ENCODE measurements at regions not wholly inside any gene's neighbourhood (a gene's known extent, or its start where the extent isn't known, plus 50 kb on each side); places are given as distances from the start of the nearest gene placed in this dataset.
"Not testable (repeated sequence)": the region's sequence is repeated elsewhere in the genome, so short reads cannot be mapped to it uniquely, and the experiment has no call there.

- FAIRE-seq (no peak), DNase-seq (ENCODE audit: insufficient read length, low spot score) (no peak)
Measured at GRCh38 chr5:112034421-112034979, 277.5 kb upstream of the NREP start.

- not testable (repeated sequence) for DNase-seq (ENCODE audit: insufficient read length, low spot score); FAIRE-seq
Measured at GRCh38 chr5:112026879-112027278, 269.9 kb upstream of the NREP start.

DNA sequence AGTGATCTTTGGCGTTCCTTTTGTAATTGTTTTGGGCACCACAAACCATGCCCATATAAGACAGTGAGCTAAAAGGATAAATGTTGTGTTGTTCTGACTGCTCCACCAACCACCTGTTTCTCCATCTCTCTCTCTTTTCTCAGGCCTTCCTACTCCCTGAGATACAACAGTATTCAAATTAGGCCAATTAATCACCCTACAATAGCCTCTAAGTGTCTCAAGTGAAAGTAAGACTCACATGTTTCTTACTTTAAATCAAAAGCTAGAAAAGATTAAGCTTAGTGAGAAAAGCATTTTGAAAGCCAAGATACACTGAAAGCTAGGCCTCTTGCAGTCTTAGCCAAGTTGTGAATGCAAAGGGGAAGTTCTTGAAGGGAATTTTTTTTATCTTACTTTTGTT, 268.8 kb upstream of the NREP start:
- DNase-seq (ENCODE audit: insufficient read length, low spot score): no peak
- no peak for FAIRE-seq

DNA sequence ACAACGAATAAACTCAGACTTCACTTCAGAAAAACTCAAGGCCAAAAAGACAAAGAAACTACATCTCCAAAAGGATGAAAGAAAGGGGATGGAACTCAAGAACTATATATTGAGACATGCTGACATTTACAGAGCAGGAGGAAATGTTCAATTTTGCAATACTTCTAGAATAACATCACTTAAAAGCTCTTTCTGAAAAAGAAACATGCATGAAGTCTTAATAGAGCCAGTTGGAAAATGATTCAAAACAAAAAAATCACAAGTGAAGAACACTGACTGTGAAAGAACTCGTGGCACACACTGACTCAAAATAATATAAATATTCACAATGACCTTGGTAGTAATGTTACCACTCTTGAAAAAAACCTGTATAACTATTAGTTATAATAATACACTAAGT, 267.8 kb upstream of the NREP start:
- FAIRE-seq (no peak), DNase-seq (ENCODE audit: insufficient read length, low spot score) (no peak)

- FAIRE-seq (no peak), DNase-seq (ENCODE audit: insufficient read length, low spot score) (no peak)
Measured at GRCh38 chr5:112024221-112024620, 267.2 kb upstream of the NREP start.

DNA sequence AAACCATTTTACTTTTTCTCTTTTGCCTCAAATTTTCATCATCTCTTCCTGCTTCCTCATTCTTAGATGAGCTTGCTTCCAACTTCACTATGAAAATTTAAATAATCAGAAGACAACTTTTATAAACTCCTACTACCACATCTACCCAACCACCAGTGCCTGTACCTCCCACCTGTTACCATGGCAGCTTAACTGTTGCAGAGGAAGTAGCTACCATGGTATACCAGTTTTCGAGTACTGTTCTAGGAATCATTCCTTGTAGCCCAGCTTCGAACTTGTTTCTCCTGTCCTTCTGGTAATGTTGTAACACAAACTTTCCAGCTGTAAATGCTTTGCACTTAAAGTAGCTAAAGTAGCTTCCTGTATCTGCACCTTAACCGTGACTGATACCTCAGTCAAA, 266.8 kb upstream of the NREP start:
- DNase-seq (ENCODE audit: insufficient read length, low spot score) (no peak), FAIRE-seq (no peak)

GRCh38 chr5:112018846-112019245, 261.9 kb upstream of the NREP start:
- no peak for DNase-seq (ENCODE audit: insufficient read length, low spot score)
- no peak for FAIRE-seq

- FAIRE-seq: peak; percentile 16
Measured at GRCh38 chr5:112016980-112017379, 260.0 kb upstream of the NREP start.

DNA sequence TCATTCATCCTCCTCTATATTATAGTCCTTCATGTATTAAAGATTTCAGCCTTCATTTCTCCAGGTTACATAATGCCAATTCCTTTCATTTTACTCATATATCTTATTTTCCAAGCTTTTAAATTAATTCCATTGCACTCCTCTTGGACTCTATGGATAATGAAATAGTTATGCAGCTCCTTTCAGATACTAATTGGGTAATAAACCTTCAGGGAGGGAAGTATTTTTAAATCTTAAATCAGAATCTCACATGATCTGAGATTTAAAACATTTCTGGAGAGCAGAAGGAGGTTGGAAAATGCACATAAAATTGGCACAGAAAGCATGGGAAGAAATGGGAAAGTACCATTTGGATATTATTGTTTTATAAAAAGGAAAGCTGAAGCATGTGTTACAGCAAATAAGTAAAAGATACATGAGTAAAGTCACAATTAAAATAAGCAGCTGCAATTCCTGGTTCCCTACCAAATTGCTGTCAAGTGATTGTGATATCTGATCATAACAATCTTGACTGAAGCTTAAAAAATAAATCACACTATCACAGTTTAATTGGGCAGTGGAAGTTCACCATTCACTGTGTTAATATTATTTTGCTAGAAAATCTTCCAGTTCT, 257.9 kb upstream of the NREP start:
- DNase-seq (ENCODE audit: insufficient read length, low spot score) (no peak), FAIRE-seq (no peak)

More at GRCh38 chr5:112016980-112017379, 260.0 kb upstream of the NREP start:
- no peak for DNase-seq (ENCODE audit: insufficient read length, low spot score)

GRCh38 chr5:112013660-112014059, 256.7 kb upstream of the NREP start:
- FAIRE-seq: no peak
- DNase-seq (ENCODE audit: insufficient read length, low spot score): no peak

- DNase-seq (ENCODE audit: insufficient read length, low spot score) (no peak), FAIRE-seq (no peak)
Measured at GRCh38 chr5:112012104-112012503, 255.1 kb upstream of the NREP start.

GRCh38 chr5:112010475-112010874, 253.5 kb upstream of the NREP start:
- peak; percentile 54 for FAIRE-seq
- no peak for DNase-seq (ENCODE audit: insufficient read length, low spot score)

- no peak for FAIRE-seq
- no peak for DNase-seq (ENCODE audit: insufficient read length, low spot score)
Measured at GRCh38 chr5:112006721-112007120, 249.7 kb upstream of the NREP start.

- DNase-seq (ENCODE audit: insufficient read length, low spot score): no peak
- FAIRE-seq: no peak
Measured at GRCh38 chr5:112005623-112005930, 248.6 kb upstream of the NREP start.

GRCh38 chr5:112004867-112005622, 248.1 kb upstream of the NREP start:
- DNase-seq (ENCODE audit: insufficient read length, low spot score) (no peak), FAIRE-seq (no peak)

DNA sequence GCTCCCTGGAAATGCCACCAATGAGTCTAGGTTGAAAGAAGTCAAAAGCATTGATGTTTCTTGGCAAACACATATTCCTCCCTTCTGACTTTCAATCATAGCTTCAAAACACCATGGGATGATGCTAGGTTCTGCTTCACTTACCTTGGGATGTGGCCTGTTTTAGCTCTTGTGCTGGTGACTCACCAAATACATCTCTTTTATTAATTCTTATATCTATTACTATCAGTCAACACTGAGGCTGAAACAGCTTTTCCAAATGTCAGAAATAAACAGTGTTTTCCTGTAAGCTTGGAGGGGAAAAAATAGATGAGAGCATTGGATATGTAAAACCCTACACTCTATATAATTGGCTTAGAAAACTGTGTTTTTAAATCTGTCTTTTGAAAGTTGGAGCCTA, 245.4 kb upstream of the NREP start:
- DNase-seq (ENCODE audit: insufficient read length, low spot score) (no peak), FAIRE-seq (no peak)

DNA sequence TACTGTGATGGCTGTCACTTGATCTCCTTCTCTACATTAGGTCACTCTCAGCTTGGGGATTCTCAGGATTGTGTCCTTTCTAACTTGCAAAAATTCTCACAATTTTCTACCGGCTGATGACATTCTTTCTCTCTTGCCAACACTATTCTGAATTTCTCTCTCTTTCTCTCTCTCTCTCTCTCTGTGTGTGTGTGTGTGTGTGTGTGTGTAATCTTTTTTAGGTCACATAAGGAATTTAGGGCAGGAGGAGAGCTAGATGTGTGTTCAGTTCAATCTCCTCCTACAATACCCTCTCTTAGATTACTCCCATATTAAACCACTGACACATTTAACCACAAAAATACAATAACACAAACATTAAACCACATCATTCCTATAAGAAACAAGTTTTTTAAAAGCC, 242.3 kb upstream of the NREP start:
- FAIRE-seq (no peak), DNase-seq (ENCODE audit: insufficient read length, low spot score) (no peak)

GRCh38 chr5:111998871-111999270, 241.9 kb upstream of the NREP start:
- FAIRE-seq (no peak), DNase-seq (ENCODE audit: insufficient read length, low spot score) (no peak)

GRCh38 chr5:111997711-111998110, 240.7 kb upstream of the NREP start:
- FAIRE-seq (peak; percentile 71), DNase-seq (ENCODE audit: insufficient read length, low spot score) (peak; percentile 71)

- DNase-seq (ENCODE audit: insufficient read length, low spot score) (no peak), FAIRE-seq (peak; percentile 62)
Measured at GRCh38 chr5:111997308-111997707, 240.3 kb upstream of the NREP start.

DNA sequence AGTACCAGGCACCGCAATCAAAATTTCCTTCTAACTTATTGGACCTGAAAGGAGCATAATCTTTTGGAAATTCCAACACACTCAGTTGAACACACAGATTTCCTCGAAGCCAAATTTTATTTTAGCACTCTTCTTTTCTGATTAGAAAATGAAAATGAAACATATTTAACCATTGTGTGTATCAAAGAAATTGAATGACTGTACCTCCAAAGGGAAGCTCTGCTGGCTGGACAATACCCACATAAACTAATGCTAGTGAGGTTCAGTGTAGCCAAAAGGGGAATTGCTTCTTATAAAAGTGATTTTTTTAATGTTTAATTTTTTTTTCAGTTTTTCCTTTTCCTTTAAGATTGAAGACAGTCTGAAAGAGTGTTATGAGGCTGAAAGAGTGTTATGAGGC, 239.6 kb upstream of the NREP start:
- no peak for FAIRE-seq
- no peak for DNase-seq (ENCODE audit: insufficient read length, low spot score)

DNA sequence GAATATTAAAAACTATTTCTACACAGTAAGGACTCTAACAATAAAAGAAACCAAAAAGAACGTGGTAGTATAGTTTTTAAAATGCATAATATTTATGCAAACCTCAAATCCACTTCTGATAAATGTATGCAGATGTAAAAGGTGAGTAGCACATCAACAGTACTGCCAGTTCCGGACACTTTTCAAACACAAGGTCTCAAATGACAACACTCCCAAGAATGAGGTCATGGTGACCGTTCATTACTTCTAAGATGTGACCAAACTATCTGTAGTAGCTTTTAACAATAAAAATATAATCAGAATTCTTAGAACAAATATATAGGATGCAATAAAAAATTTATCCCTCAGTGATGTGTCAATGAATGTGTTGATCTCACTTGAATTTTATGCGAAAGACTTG, 238.7 kb upstream of the NREP start:
- no peak for DNase-seq (ENCODE audit: insufficient read length, low spot score)
- no peak for FAIRE-seq

Data from HTR-8/SVneo (cell line).